H1 (cell line): ENCODE measurements at regions not wholly inside any gene's neighbourhood (a gene's known extent, or its start where the extent isn't known, plus 50 kb on each side); places are given as distances from the start of the nearest gene placed in this dataset.

Source experiments
- CTCF ChIA-PET: fragments of 300-600 bp; sonication (Branson Sonifier 250); formaldehyde crosslinking; loops from one replicate; lab custom pipeline; 2021; ENCODE audit not compliant: partially characterized antibody; lab: Charles Lee
- POLR2A ChIA-PET: fragments of 300-600 bp; sonication (Branson Sonifier 250); formaldehyde crosslinking; loops from one replicate; lab custom pipeline; 2021; ENCODE audit warnings: inconsistent platforms; ENCODE audit not compliant: partially characterized antibody; lab: Charles Lee
- DNase-seq, 2 experiments: peaks; one replicate each; pipeline versions ENCODE4 v3.0.0 to v3.0.0-alpha.2; 2010 to 2022; ENCODE audit warnings: low spot score in 2 of 2, low read depth in 1 of 2, mixed read lengths in 1 of 2
- FAIRE-seq: peaks from 2 replicates; lab custom pipeline; 2011; peaks lifted over from hg19 to GRCh38; lab: Jason Lieb, UNC
- H2AFZ ChIP-seq: 2 replicates; pipeline ENCODE4 v1.8.1; 2012; ENCODE audit warnings: low read length, inconsistent platforms
- H2AK5ac ChIP-seq: 2 replicates; pipeline ENCODE4 v1.6.1; 2013; ENCODE audit warnings: low read depth, low read length
- H2BK120ac ChIP-seq: replicated peaks from 2 replicates; pipeline ENCODE3; 2013; ENCODE audit warnings: low read depth, low read length, inconsistent platforms
- H2BK12ac ChIP-seq: 2 replicates; pipeline ENCODE4 v1.6.1; 2013; ENCODE audit warnings: low read depth, low read length
- H2BK15ac ChIP-seq: 2 replicates; pipeline ENCODE4 v1.6.1; 2013; ENCODE audit warnings: low read length
- H2BK20ac ChIP-seq: 2 replicates; pipeline ENCODE4 v1.6.1; 2013; ENCODE audit warnings: low read length
- H2BK5ac ChIP-seq: 2 replicates; pipeline ENCODE4 v1.6.1; 2013; ENCODE audit warnings: low read depth, low read length
- H3K14ac ChIP-seq: 2 replicates; pipeline ENCODE4 v1.6.1; 2013; ENCODE audit warnings: inconsistent platforms; ENCODE audit not compliant: insufficient read length
- H3K18ac ChIP-seq: 2 replicates; pipeline ENCODE4 v1.6.1; 2013; ENCODE audit warnings: low read length; ENCODE audit errors: extremely low read depth
- H3K23ac ChIP-seq: 2 replicates; pipeline ENCODE4 v1.6.1; 2013; ENCODE audit warnings: inconsistent platforms; ENCODE audit not compliant: insufficient read length
- H3K23me2 ChIP-seq: 2 replicates; pipeline ENCODE4 v1.6.1; 2013; ENCODE audit warnings: low read depth, low read length
- H3K27ac ChIP-seq: 2 replicates; pipeline ENCODE4 v1.6.1; 2011; ENCODE audit warnings: low read depth, low read length, inconsistent platforms
- H3K27me3 ChIP-seq, 4 experiments: replicated peaks in 1 of 4; 1 replicate in 1 of 4; 2 replicates in 3 of 4; pipeline versions ENCODE4 v1.6.1 to v1.8.1; 2011 to 2013; ENCODE audit warnings: low read length in 3 of 4, mild to moderate bottlenecking in 3 of 4, inconsistent platforms in 2 of 4, mixed read lengths in 2 of 4, moderate library complexity in 1 of 4; ENCODE audit not compliant: control insufficient read depth in 3 of 4, insufficient read depth in 3 of 4; ENCODE audit errors: extremely low read depth in 1 of 4
- H3K36me3 ChIP-seq, 4 experiments: 2 replicates each; pipeline versions ENCODE4 v1.6.1 to v1.8.1; 2011 to 2013; ENCODE audit warnings: mild to moderate bottlenecking in 4 of 4, low read length in 3 of 4, moderate library complexity in 2 of 4, control low read depth in 1 of 4, inconsistent platforms in 1 of 4; ENCODE audit not compliant: insufficient read depth in 4 of 4, control insufficient read depth in 2 of 4
- H3K4ac ChIP-seq: replicated peaks from 2 replicates; pipeline ENCODE3; 2013; ENCODE audit warnings: low read length, low read depth, mixed read lengths, inconsistent platforms; ENCODE audit not compliant: insufficient read length
- H3K4me1 ChIP-seq, 4 experiments: replicated peaks in 1 of 4; 1 replicate in 1 of 4; 2 replicates in 3 of 4; pipeline versions ENCODE4 v1.6.1 to v1.8.1; 2011 to 2013; ENCODE audit warnings: low read length in 3 of 4, inconsistent platforms in 2 of 4, mixed read lengths in 1 of 4; ENCODE audit not compliant: insufficient read depth in 4 of 4, control insufficient read depth in 3 of 4
- H3K4me2 ChIP-seq, 2 experiments: 2 replicates each; pipeline versions ENCODE4 v1.6.1 to v1.8.1; 2011 to 2013; ENCODE audit warnings: low read depth in 2 of 2, low read length in 2 of 2, control low read depth in 1 of 2, inconsistent platforms in 1 of 2, mild to moderate bottlenecking in 1 of 2; ENCODE audit not compliant: insufficient read depth in 1 of 2
- H3K4me3 ChIP-seq, 4 experiments: fragments of 200-600, 300-600 bp in 1 of 4; sonication (generic), shearing (Covaris generic), sonication (Bioruptor Twin) in 1 of 4; 2 replicates each; pipeline versions ENCODE4 v1.5.1 to v1.8.1; 2011 to 2016; ENCODE audit warnings: low read length in 4 of 4, low read depth in 3 of 4, control low read depth in 2 of 4, inconsistent platforms in 2 of 4, mild to moderate bottlenecking in 2 of 4, mixed read lengths in 1 of 4, moderate library complexity in 1 of 4; ENCODE audit not compliant: insufficient read depth in 2 of 4; ENCODE audit errors: extremely low read depth in 1 of 4
- H3K56ac ChIP-seq: replicated peaks from 2 replicates; pipeline ENCODE3; 2013; ENCODE audit warnings: low read depth, mild to moderate bottlenecking, mixed read lengths, low read length, inconsistent platforms; ENCODE audit not compliant: insufficient read length
- H3K79me1 ChIP-seq: 2 replicates; pipeline ENCODE4 v1.6.1; 2013; ENCODE audit warnings: low read depth, low read length, control low read depth
- H3K79me2 ChIP-seq, 2 experiments: 2 replicates each; pipeline versions ENCODE4 v1.6.1 to v1.8.1; 2012 to 2013; ENCODE audit warnings: low read length in 2 of 2, mild to moderate bottlenecking in 2 of 2, inconsistent platforms in 1 of 2; ENCODE audit not compliant: insufficient read depth in 2 of 2, control insufficient read depth in 1 of 2
- H3K9ac ChIP-seq, 4 experiments: replicated peaks in 1 of 4; 1 replicate in 1 of 4; 2 replicates in 3 of 4; pipeline versions ENCODE4 v1.6.1 to v1.8.1; 2011 to 2013; ENCODE audit warnings: low read depth in 3 of 4, low read length in 3 of 4, control low read depth in 2 of 4, mild to moderate bottlenecking in 2 of 4, moderate library complexity in 2 of 4, inconsistent platforms in 1 of 4; ENCODE audit errors: extremely low read depth in 1 of 4
- H3K9me3 ChIP-seq, 2 experiments: 2 replicates each; pipeline versions ENCODE4 v1.6.1 to v1.8.1; 2012 to 2013; ENCODE audit warnings: mild to moderate bottlenecking in 2 of 2, moderate library complexity in 2 of 2, control low read depth in 1 of 2, inconsistent platforms in 1 of 2, low read depth in 1 of 2, low read length in 1 of 2, mixed read lengths in 1 of 2; ENCODE audit not compliant: insufficient read depth in 2 of 2
- H4K20me1 ChIP-seq, 2 experiments: replicated peaks in 1 of 2; 2 replicates each; pipeline versions ENCODE3 to v1.8.1; 2011 to 2013; ENCODE audit warnings: inconsistent platforms in 2 of 2, low read length in 2 of 2, mild to moderate bottlenecking in 1 of 2; ENCODE audit not compliant: insufficient read depth in 2 of 2, control insufficient read depth in 1 of 2
- H4K5ac ChIP-seq: 2 replicates; pipeline ENCODE4 v1.6.1; 2013; ENCODE audit warnings: low read length, low read depth, mixed read lengths, inconsistent platforms; ENCODE audit not compliant: insufficient read length
- H4K8ac ChIP-seq: 2 replicates; pipeline ENCODE4 v1.8.0; 2013; ENCODE audit warnings: mild to moderate bottlenecking, moderate library complexity, low read length, inconsistent platforms; ENCODE audit not compliant: insufficient read depth; ENCODE audit errors: extremely low read depth
- H4K91ac ChIP-seq: replicated peaks from 2 replicates; pipeline ENCODE3; 2013; ENCODE audit warnings: low read length, mixed read lengths, inconsistent platforms; ENCODE audit not compliant: insufficient read length
- EP300 ChIP-seq, 2 experiments: IDR thresholded peaks; 1 replicate in 1 of 2; 2 replicates in 1 of 2; pipeline ENCODE4 v1.6.1; 2011 to 2012; ENCODE audit warnings: low read depth in 2 of 2, low read length in 2 of 2, mild to moderate bottlenecking in 2 of 2, borderline replicate concordance in 1 of 2, inconsistent platforms in 1 of 2, moderate library complexity in 1 of 2
- EZH2 ChIP-seq: fragments of 200-600 bp; sonication (generic); IDR thresholded peaks from 2 replicates; pipeline ENCODE4 v1.7.1; 2012; ENCODE audit warnings: low read depth, mild to moderate bottlenecking, moderate library complexity, low read length, inconsistent platforms; ENCODE audit not compliant: severe bottlenecking
- GABPA ChIP-seq: IDR thresholded peaks from 2 replicates; pipeline ENCODE4 v1.6.1; 2011; ENCODE audit warnings: mild to moderate bottlenecking, low read length, moderate library complexity, borderline replicate concordance; ENCODE audit not compliant: insufficient read depth
- GTF2F1 ChIP-seq: IDR thresholded peaks from 2 replicates; pipeline ENCODE4 v1.6.1; 2012; ENCODE audit warnings: low read depth, low read length, improper control_type of control experiment, borderline replicate concordance
- WGBS, 2 experiments: shearing (Covaris generic) in 1 of 2; methylation state at CpG; one replicate each; pipeline versions ENCODE4 v1.1.6 to v1.1.7; 2013 to 2015; ENCODE audit warnings: low lambda C conversion rate in 2 of 2, mixed read lengths in 2 of 2, inconsistent platforms in 1 of 2, low coverage in 1 of 2, missing lambda C conversion rate in 1 of 2; ENCODE audit not compliant: insufficient replicate concordance in 2 of 2, insufficient coverage in 1 of 2, insufficient read length in 1 of 2; ENCODE audit errors: extremely low coverage in 1 of 2, missing lambda C conversion rate in 1 of 2; 5-methylcytosine and 5-hydroxymethylcytosine counted together
- TF ChIP-seq, protein P1 (sequence below), 3 experiments: IDR thresholded peaks; 1 replicate in 2 of 3; 2 replicates in 1 of 3; pipeline versions ENCODE4 v1.5.1 to v1.6.1; 2011; ENCODE audit warnings: low read length in 3 of 3, mild to moderate bottlenecking in 3 of 3, inconsistent platforms in 2 of 3, low read depth in 1 of 3, moderate library complexity in 1 of 3; ENCODE audit not compliant: insufficient read depth in 1 of 3; ENCODE audit errors: control extremely low read depth in 1 of 3
- TF ChIP-seq, protein P2 (sequence below): IDR thresholded peaks from 2 replicates; pipeline ENCODE4 v1.6.1; 2012; ENCODE audit warnings: low read length, inconsistent platforms

DNA sequence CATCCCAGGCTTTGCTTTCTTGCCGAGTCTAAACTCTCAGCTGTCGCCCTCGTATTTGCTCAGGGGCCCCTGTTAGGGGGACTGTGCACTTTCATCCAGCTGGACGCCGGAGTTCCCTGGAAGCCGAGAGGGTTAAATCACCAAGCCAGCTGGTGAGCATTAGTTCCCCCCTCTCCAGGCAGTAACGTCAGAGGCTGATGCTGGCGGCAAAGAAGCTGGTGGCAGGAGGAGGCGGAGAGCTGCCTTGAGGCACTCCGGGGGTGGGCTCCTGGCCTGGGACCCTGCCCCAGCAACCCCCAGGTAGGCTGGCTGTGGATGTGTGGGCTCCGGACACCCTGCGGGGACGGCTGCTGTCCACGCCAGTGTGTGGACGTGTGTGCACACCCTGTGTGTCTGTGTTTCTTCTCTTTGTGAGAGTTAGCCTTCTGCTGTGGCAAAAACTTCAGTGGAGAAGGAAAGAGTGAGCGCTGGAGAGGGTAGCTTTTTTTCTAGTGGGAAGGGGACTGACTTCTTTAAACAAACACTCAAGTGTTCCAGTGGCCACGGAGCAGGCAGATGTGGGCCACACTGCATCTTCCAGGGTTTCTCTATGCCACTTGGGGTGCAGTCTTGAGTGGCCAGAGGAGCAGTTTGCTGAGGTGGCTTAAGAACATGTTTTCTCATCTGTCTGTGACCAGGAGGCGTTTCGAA is 84.7 kb downstream of the GLI2 start:
- no peak overlapping the region for H4K8ac ChIP-seq
- ChIA-PET CTCF (interaction anchor here (1.0 to 2.8 kb wide), 11 partner anchors 8 to 224 kb away, joined by 3 to 20 read pairs (median 3); no protein-coding TSS in a partner anchor), POLR2A (interaction anchor here (0.6 to 1.5 kb wide), 5 partner anchors 7 to 179 kb away, joined by 3 to 4 read pairs (median 3); no protein-coding TSS in a partner anchor)
- H2BK120ac ChIP-seq = no peak overlapping the region
- H3K4me2 ChIP-seq = no peak overlapping the region
- peaks cover 0 to 23% (median 16%) of the 10 kb centered on the region in 4 experiments; a peak in 6 of 7 replicates for H3K4me1 ChIP-seq
- H2AK5ac ChIP-seq = peak overlapping the region; percentile 65; the same call in 1 of the 2 replicates
- H2BK20ac ChIP-seq = no peak overlapping the region
- H3K14ac ChIP-seq = no peak overlapping the region
- H2BK12ac ChIP-seq = peak overlapping the region; percentile 39; the same call in 1 of the 2 replicates
- no peak overlapping the region for H3K56ac ChIP-seq
- no peak overlapping the region for H4K91ac ChIP-seq
- H2AFZ ChIP-seq = no peak overlapping the region
- no peaks in the 10 kb centered on the region for H3K23me2 ChIP-seq
- no peak for DNase-seq
- no peak overlapping the region for H3K23ac ChIP-seq
- WGBS, 2 experiments = 83% methylated on average over 18 of the region's 19 CpGs; no CpG with 5 or more reads in 1 of the 2 experiments
- H3K18ac ChIP-seq = peak overlapping the region; percentile 62; the same call in 1 of the 2 replicates
- H4K20me1 ChIP-seq = peaks cover 9 to 20% of the 10 kb centered on the region in 2 experiments
- H3K27ac ChIP-seq = no peak overlapping the region
- H3K9me3 ChIP-seq = no peaks in the 10 kb centered on the region
- FAIRE-seq = no peak
- no peak overlapping the region for H3K9ac ChIP-seq
- peaks cover 0 to 33% of the 10 kb centered on the region in 2 experiments; a peak in 2 of 4 replicates for H3K79me2 ChIP-seq
- H3K79me1 ChIP-seq = peaks cover 26% of the 10 kb centered on the region
- peak overlapping the region; percentile 63; the same call in 1 of the 2 replicates for H2BK5ac ChIP-seq
- H4K5ac ChIP-seq = no peak overlapping the region
- H2BK15ac ChIP-seq = no peak overlapping the region
- no peak overlapping the region for H3K4ac ChIP-seq
- 0 out of 8 replicates have a peak, but pooled peaks cover 0 to 4% (median 0%) of the 10 kb centered on the region in 4 experiments for H3K36me3 ChIP-seq
- H3K27me3 ChIP-seq = no peaks in the 10 kb centered on the region
- H3K4me3 ChIP-seq = no peak overlapping the region
- TF ChIP-seq GABPA (no peak), GTF2F1 (no peak), EP300 (IDR thresholded peaks at IDR 0.05; ENCODE audit: borderline replicate concordance in 1 of 2, low read depth in 2 of 2, low read length in 2 of 2) (no peak), EZH2 (no peak)
- TF ChIP-seq, protein P1, sequence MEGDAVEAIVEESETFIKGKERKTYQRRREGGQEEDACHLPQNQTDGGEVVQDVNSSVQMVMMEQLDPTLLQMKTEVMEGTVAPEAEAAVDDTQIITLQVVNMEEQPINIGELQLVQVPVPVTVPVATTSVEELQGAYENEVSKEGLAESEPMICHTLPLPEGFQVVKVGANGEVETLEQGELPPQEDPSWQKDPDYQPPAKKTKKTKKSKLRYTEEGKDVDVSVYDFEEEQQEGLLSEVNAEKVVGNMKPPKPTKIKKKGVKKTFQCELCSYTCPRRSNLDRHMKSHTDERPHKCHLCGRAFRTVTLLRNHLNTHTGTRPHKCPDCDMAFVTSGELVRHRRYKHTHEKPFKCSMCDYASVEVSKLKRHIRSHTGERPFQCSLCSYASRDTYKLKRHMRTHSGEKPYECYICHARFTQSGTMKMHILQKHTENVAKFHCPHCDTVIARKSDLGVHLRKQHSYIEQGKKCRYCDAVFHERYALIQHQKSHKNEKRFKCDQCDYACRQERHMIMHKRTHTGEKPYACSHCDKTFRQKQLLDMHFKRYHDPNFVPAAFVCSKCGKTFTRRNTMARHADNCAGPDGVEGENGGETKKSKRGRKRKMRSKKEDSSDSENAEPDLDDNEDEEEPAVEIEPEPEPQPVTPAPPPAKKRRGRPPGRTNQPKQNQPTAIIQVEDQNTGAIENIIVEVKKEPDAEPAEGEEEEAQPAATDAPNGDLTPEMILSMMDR (IDR thresholded peaks at IDR 0.05; ENCODE audit: control extremely low read depth in 1 of 3, insufficient read depth in 1 of 3, low read depth in 1 of 3, low read length in 3 of 3) = no peak
- TF ChIP-seq, protein P2, sequence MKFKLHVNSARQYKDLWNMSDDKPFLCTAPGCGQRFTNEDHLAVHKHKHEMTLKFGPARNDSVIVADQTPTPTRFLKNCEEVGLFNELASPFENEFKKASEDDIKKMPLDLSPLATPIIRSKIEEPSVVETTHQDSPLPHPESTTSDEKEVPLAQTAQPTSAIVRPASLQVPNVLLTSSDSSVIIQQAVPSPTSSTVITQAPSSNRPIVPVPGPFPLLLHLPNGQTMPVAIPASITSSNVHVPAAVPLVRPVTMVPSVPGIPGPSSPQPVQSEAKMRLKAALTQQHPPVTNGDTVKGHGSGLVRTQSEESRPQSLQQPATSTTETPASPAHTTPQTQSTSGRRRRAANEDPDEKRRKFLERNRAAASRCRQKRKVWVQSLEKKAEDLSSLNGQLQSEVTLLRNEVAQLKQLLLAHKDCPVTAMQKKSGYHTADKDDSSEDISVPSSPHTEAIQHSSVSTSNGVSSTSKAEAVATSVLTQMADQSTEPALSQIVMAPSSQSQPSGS = no peak
